Medulla oblongata (tissue), 1 donor: ENCODE measurements at regions not wholly inside any gene's neighbourhood (a gene's known extent, or its start where the extent isn't known, plus 50 kb on each side); places are given as distances from the start of the nearest gene placed in this dataset.
A peak's percentile ranks its signal among the peaks of the same experiment; 100 is the strongest.

ENCODE experiments used
- DNase-seq: peaks from one replicate; pipeline ENCODE4 v3.0.0-alpha.2; 2015; ENCODE audit errors: extremely low spot score

GRCh38 chr6:44531442-44532015, 144.0 kb downstream of the CDC5L start:
- DNase-seq, result peak; percentile 45

- no peak for DNase-seq
Measured at GRCh38 chr6:44533421-44533820, 145.9 kb downstream of the CDC5L start.

GRCh38 chr6:44534291-44534690, 146.8 kb downstream of the CDC5L start:
- DNase-seq, result no peak

- no peak for DNase-seq
Measured at GRCh38 chr6:44535446-44535845, 147.9 kb downstream of the CDC5L start.

GRCh38 chr6:44535967-44536366, 148.5 kb downstream of the CDC5L start:
- DNase-seq, result no peak

DNA sequence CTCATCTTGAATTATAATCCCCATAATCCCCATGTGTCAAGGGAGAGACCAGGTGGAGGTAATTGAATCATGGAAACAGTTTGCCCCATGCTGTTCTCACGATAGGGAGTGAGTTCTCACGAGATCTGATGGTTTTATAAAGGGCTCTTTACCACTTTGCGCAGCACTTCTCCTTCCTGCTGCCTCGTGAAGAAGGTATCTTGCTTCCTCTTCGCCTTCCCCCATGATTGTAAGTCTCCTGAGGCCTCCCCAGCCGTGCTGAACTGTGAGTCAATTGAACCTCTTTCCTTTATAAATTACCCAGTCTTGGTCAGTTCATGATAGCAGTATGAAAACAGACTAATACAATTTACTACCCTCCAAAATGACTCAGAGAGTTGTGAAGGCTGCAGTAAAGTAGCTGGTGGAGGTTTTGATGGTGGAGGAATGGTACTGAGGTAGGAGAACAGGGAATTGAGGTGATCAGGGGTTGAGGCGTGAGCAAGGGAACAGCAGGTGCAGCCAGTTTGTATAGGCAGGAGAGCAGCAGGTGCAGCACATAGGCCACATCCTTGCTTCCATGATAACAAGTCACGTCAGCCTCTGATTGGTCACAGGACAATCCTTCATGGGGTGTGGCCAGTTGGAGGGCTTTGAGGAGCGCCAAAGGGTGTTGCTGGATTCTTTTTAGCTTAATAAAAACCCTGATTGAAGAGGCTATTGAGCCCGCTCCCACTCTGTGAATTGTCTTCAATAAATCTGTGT, 150.0 kb downstream of the CDC5L start:
- DNase-seq, result no peak

- no peak for DNase-seq
Measured at GRCh38 chr6:44538131-44538806, 150.8 kb downstream of the CDC5L start.

GRCh38 chr6:44538807-44539201, 151.3 kb downstream of the CDC5L start:
- DNase-seq, result no peak

DNA sequence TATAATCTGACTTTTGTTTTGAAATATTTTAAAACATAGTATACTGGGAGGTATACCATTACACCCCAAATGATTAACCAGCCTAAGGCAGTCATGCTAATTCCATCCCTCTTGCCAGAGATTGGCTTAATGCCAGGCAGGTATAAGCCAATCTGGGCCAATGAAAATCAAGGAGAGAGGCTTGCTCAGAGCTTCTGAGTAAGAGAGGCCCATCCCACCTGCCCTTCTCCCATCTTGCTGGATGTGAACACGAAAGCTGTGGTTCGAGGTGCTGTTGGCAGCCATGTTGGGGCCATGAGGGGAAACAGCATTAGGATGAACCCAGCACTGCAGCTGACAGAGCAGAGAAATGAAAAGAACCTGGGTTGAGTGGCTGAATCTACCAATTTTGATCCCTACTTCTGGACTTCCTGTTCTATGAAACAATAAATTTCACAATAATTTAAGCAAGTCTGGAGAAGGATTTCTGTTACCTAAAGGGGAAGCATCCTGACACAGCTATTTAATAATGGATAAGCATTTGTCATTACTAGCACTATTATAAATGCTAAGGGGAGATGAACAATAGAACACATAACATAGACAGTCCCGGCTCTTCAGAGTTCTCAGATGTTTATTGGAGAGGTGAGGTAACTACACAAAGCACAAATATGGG, 152.3 kb downstream of the CDC5L start:
- no peak for DNase-seq

DNA sequence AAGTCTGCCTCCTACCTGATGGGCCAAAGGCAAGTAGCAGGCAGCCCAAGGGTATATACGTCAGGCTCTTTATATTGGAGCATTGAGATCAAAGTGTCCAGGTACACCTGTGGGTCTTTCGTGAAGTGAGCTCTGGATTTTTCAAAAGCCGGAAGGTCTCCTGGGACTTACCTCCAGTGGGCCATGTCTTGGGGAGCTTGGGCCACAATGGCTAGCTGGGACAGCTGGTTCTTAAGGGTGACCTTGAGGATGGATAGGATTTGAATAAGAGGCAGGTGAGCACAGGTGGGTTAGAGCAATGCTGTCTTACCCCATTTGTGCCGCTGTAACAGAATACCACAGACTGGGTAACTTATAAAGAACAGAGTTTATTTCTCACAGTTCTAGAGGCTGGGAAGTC, 153.4 kb downstream of the CDC5L start:
- DNase-seq, result no peak

GRCh38 chr6:44542401-44543116, 155.1 kb downstream of the CDC5L start:
- DNase-seq, result peak; percentile 68

DNA sequence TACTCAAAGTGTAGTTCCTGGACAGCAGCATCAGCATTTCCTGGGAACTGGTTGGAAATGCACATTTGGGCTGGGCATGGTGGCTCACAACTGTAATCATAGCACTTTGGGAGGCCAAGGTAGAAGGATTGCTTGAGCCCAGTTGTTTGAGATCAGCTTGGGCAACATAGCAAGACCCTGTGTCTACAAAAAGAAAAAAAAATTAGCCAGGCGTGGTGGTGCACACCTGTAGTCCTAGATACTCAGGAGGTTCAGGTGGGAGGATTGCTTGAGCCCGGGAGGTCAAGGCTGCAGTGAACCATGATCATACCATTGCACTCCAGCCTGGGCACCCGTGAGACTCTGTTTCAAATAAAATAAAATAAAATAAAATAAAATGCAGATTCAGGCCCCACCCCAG, 156.2 kb downstream of the CDC5L start:
- DNase-seq, result no peak

DNA sequence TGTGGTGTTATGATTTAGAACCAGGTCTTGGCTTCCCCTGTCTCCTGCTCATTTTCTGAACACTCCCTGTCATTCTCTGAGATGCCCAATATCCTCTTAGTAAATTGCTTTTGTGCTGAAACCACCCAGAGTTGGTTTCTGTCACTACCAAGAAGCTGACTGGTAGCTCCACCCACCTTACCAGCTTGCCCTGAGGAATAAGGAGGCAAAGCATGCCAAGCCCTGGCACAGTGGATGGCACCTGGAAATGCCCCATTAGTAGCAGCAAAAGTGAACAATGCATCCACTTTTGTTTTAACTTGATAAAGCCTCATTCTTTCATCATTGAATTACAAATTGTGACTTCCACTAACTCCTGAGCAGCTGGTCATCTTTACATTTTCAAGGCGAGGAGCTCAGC, 157.7 kb downstream of the CDC5L start:
- DNase-seq, result no peak

DNA sequence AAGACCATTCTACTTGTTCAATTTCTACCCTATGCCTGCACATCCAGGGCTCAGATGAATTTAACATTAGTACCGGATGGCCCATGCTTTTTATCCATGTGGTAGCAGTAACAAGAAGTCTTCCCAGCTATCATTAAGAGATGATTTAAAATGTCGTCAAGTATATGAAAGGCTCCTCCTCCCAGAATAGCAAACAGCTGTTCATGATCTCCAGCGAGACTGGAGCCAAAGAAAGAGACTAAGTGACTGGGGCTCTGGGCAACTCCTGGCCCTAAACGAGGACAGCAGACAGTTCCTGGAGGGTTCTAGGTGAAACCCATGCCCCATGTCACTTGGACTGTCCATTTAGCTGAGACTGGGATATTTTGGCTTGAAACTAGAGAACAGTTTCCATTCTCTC, 160.8 kb downstream of the CDC5L start:
- DNase-seq, result no peak

- no peak for DNase-seq
Measured at GRCh38 chr6:44549516-44549915, 162.0 kb downstream of the CDC5L start.

- no peak for DNase-seq
Measured at GRCh38 chr6:44554194-44554593, 166.7 kb downstream of the CDC5L start.

DNA sequence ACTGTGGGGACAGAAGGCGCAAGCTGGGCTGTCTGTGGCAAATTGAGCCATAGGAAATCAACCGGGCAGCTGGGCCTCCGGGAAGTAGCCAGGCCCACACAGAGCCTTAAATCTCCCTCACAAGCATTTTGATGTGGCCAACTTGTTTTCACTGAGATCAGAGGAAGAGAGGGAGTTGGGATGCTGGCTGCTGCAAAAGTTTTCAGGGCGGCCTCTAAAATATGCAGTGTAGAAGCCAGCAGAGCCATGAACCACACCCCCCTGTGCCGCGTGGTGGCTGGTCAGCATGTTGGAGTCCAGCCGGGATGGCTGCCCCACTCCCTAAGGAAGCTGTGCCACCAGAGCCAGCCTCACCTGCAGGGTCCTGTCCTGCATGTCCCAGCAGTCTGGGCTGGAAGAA, 167.4 kb downstream of the CDC5L start:
- DNase-seq, result peak; percentile 29

- DNase-seq, result no peak
Measured at GRCh38 chr6:44556046-44556445, 168.5 kb downstream of the CDC5L start.

- no peak for DNase-seq
Measured at GRCh38 chr6:44558024-44558831, 170.7 kb downstream of the CDC5L start.

DNA sequence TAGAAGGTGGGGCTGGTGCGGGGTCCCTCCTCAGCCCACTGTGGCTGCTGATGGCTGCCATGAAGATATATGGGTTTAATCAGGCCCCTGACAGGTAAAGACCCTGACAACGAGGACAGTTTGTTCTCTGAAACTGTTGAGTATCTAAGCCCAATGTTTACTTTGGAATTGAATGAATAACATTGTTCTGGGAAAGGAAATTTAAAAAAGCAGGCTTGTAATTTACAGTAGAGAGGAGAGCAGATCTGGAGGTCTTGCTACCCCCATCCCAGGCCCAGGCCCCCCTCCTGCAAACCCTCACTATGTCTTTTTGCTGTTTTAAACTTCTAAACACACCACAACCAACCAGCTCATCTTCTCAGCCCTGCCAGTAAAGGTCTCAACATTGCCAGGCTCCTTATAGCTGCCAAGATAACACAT, 171.3 kb downstream of the CDC5L start:
- no peak for DNase-seq
